BLaER1 (cell line): ENCODE measurements at regions not wholly inside any gene's neighbourhood (a gene's known extent, or its start where the extent isn't known, plus 50 kb on each side); places are given as distances from the start of the nearest gene placed in this dataset.

Experiments
- H3K27ac ChIP-seq: shearing (Covaris generic); formaldehyde crosslinking; 2 replicates; pipeline ENCODE4 v1.8.1; 2022
- H3K27me3 ChIP-seq: shearing (Covaris generic); formaldehyde crosslinking; 2 replicates; pipeline ENCODE4 v1.8.1; 2022
- H3K36me3 ChIP-seq: shearing (Covaris generic); formaldehyde crosslinking; 2 replicates; pipeline ENCODE4 v1.8.1; 2022
- H3K4me1 ChIP-seq: shearing (Covaris generic); formaldehyde crosslinking; 2 replicates; pipeline ENCODE4 v1.8.1; 2022
- H3K4me2 ChIP-seq: shearing (Covaris generic); formaldehyde crosslinking; 2 replicates; pipeline ENCODE4 v1.8.1; 2022
- H3K4me3 ChIP-seq: shearing (Covaris generic); formaldehyde crosslinking; 2 replicates; pipeline ENCODE4 v1.8.1; 2022
- H3K9ac ChIP-seq: shearing (Covaris generic); formaldehyde crosslinking; 2 replicates; pipeline ENCODE4 v1.8.1; 2022
- H3K9me3 ChIP-seq: shearing (Covaris generic); formaldehyde crosslinking; 2 replicates; pipeline ENCODE4 v1.8.1; 2022
- H4K20me1 ChIP-seq: shearing (Covaris generic); formaldehyde crosslinking; 2 replicates; pipeline ENCODE4 v1.8.1; 2022
- Cebpa-rat ChIP-seq: shearing (Covaris generic); IDR thresholded peaks from 2 replicates; pipeline ENCODE4 v1.8.1; 2022

- Histone ChIP-seq H3K4me1 (no peaks in the 10 kb centered on the region), H3K27ac (no peak overlapping the region), H3K27me3 (no peaks in the 10 kb centered on the region), H3K4me2 (no peak overlapping the region), H3K4me3 (no peak overlapping the region), H4K20me1 (no peaks in the 10 kb centered on the region), H3K36me3 (no peaks in the 10 kb centered on the region), H3K9me3 (no peaks in the 10 kb centered on the region), H3K9ac (no peak overlapping the region)
- no peak for TF ChIP-seq Cebpa-rat
Measured at GRCh38 chr4:100086766-100087431, 103.4 kb downstream of the DDIT4L start.

- H3K9me3 ChIP-seq: no peaks in the 10 kb centered on the region
- no peaks in the 10 kb centered on the region for H3K4me1 ChIP-seq
- no peak overlapping the region for H3K27ac ChIP-seq
- no peak overlapping the region for H3K4me2 ChIP-seq
- no peak for TF ChIP-seq Cebpa-rat
- no peaks in the 10 kb centered on the region for H3K36me3 ChIP-seq
- no peaks in the 10 kb centered on the region for H3K27me3 ChIP-seq
- H3K4me3 ChIP-seq: no peak overlapping the region
- H4K20me1 ChIP-seq: no peaks in the 10 kb centered on the region
- H3K9ac ChIP-seq: no peak overlapping the region
Measured at GRCh38 chr4:100084892-100085291, 105.4 kb downstream of the DDIT4L start.

- H3K36me3 ChIP-seq: no peaks in the 10 kb centered on the region
- H4K20me1 ChIP-seq: no peaks in the 10 kb centered on the region
- no peak overlapping the region for H3K27ac ChIP-seq
- no peak overlapping the region for H3K4me2 ChIP-seq
- no peak overlapping the region for H3K4me3 ChIP-seq
- no peaks in the 10 kb centered on the region for H3K27me3 ChIP-seq
- H3K9me3 ChIP-seq: no peaks in the 10 kb centered on the region
- H3K9ac ChIP-seq: no peak overlapping the region
- TF ChIP-seq Cebpa-rat: no peak
- H3K4me1 ChIP-seq: peaks cover 8% of the 10 kb centered on the region
Measured at GRCh38 chr4:100083289-100083688, 107.0 kb downstream of the DDIT4L start.

- Histone ChIP-seq H4K20me1 (no peaks in the 10 kb centered on the region), H3K27ac (no peak overlapping the region), H3K36me3 (no peaks in the 10 kb centered on the region), H3K27me3 (no peaks in the 10 kb centered on the region), H3K4me1 (peaks cover 8% of the 10 kb centered on the region), H3K4me2 (no peak overlapping the region), H3K9me3 (no peaks in the 10 kb centered on the region), H3K4me3 (no peak overlapping the region), H3K9ac (no peak overlapping the region)
- no peak for TF ChIP-seq Cebpa-rat
Measured at GRCh38 chr4:100082852-100083251, 107.4 kb downstream of the DDIT4L start.

GRCh38 chr4:100081491-100081890, 108.8 kb downstream of the DDIT4L start:
- peaks cover 4% of the 10 kb centered on the region; the same call in 1 of the 2 replicates for H3K9me3 ChIP-seq
- H3K9ac ChIP-seq: no peak overlapping the region
- H3K27ac ChIP-seq: no peak overlapping the region
- H3K36me3 ChIP-seq: no peaks in the 10 kb centered on the region
- H3K4me3 ChIP-seq: no peak overlapping the region
- no peak overlapping the region for H3K4me2 ChIP-seq
- no peaks in the 10 kb centered on the region for H3K27me3 ChIP-seq
- H3K4me1 ChIP-seq: peaks cover 8% of the 10 kb centered on the region
- TF ChIP-seq Cebpa-rat: no peak
- H4K20me1 ChIP-seq: no peaks in the 10 kb centered on the region

- Histone ChIP-seq H3K4me1 (peaks cover 8% of the 10 kb centered on the region), H3K27me3 (no peaks in the 10 kb centered on the region), H3K9me3 (peaks cover 5% of the 10 kb centered on the region; the same call in 1 of the 2 replicates), H3K9ac (no peak overlapping the region), H3K4me3 (no peak overlapping the region), H3K36me3 (no peaks in the 10 kb centered on the region), H4K20me1 (no peaks in the 10 kb centered on the region), H3K27ac (no peak overlapping the region), H3K4me2 (no peak overlapping the region)
- TF ChIP-seq Cebpa-rat: no peak
Measured at GRCh38 chr4:100079264-100079663, 111.0 kb downstream of the DDIT4L start.

GRCh38 chr4:100076753-100077152, 113.5 kb downstream of the DDIT4L start:
- no peaks in the 10 kb centered on the region for H4K20me1 ChIP-seq
- H3K9me3 ChIP-seq: peaks cover 5% of the 10 kb centered on the region; the same call in 1 of the 2 replicates
- H3K36me3 ChIP-seq: no peaks in the 10 kb centered on the region
- H3K4me3 ChIP-seq: no peak overlapping the region
- no peak overlapping the region for H3K4me2 ChIP-seq
- peaks cover 8% of the 10 kb centered on the region for H3K4me1 ChIP-seq
- H3K27ac ChIP-seq: no peak overlapping the region
- no peaks in the 10 kb centered on the region for H3K27me3 ChIP-seq
- no peak for TF ChIP-seq Cebpa-rat
- H3K9ac ChIP-seq: no peak overlapping the region

GRCh38 chr4:100075486-100076270, 114.6 kb downstream of the DDIT4L start:
- no peak for TF ChIP-seq Cebpa-rat
- Histone ChIP-seq H3K4me3 (no peak overlapping the region), H3K9me3 (peaks cover 5% of the 10 kb centered on the region; the same call in 1 of the 2 replicates), H3K4me1 (peaks cover 8% of the 10 kb centered on the region), H3K36me3 (no peaks in the 10 kb centered on the region), H3K9ac (no peak overlapping the region), H3K4me2 (no peak overlapping the region), H3K27me3 (no peaks in the 10 kb centered on the region), H4K20me1 (no peaks in the 10 kb centered on the region), H3K27ac (no peak overlapping the region)

GRCh38 chr4:100075056-100075455, 115.2 kb downstream of the DDIT4L start:
- Histone ChIP-seq H3K27ac (no peak overlapping the region), H3K9ac (no peak overlapping the region), H3K27me3 (no peaks in the 10 kb centered on the region), H3K9me3 (peaks cover 5% of the 10 kb centered on the region; the same call in 1 of the 2 replicates), H3K4me2 (no peak overlapping the region), H3K4me1 (peaks cover 8% of the 10 kb centered on the region), H3K36me3 (no peaks in the 10 kb centered on the region), H4K20me1 (no peaks in the 10 kb centered on the region), H3K4me3 (no peak overlapping the region)
- TF ChIP-seq Cebpa-rat: no peak

GRCh38 chr4:100071506-100071905, 118.8 kb downstream of the DDIT4L start:
- no peaks in the 10 kb centered on the region for H3K4me1 ChIP-seq
- H3K9ac ChIP-seq: no peak overlapping the region
- no peaks in the 10 kb centered on the region for H4K20me1 ChIP-seq
- H3K4me3 ChIP-seq: no peak overlapping the region
- no peak overlapping the region for H3K4me2 ChIP-seq
- H3K27me3 ChIP-seq: no peaks in the 10 kb centered on the region
- no peak for TF ChIP-seq Cebpa-rat
- H3K9me3 ChIP-seq: peaks cover 1% of the 10 kb centered on the region; the same call in 1 of the 2 replicates
- no peak overlapping the region for H3K27ac ChIP-seq
- H3K36me3 ChIP-seq: no peaks in the 10 kb centered on the region
